K562 (cell line): ENCODE measurements at regions not wholly inside any gene's neighbourhood (a gene's known extent, or its start where the extent isn't known, plus 50 kb on each side); places are given as distances from the start of the nearest gene placed in this dataset.

Experiments
- ATAC-seq: fragments of 200-7000 bp; cut with Tn5 transposase; 3 replicates; pipeline ENCODE4 v1.9.1; 2020; ENCODE audit warnings: moderate library complexity
- BruUV-seq: library from RNA; stranded (reverse); fragments of 400-500 nt; replicated peaks from 2 replicates; lab custom pipeline; 2021; lab: Mats Ljungman, UMichigan
- CTCF ChIA-PET: fragments of 300-600 bp; formaldehyde crosslinking; extraction: SDS; loops from one replicate; lab custom pipeline; 2021; ENCODE audit warnings: low intra/inter-chr PET ratio; lab: Yijun Ruan, JAX
- POLR2A ChIA-PET: fragments of 300-600, 350-650 bp; sonication (Branson Sonifier 250); formaldehyde crosslinking; extraction: SDS; loops from one replicate; lab custom pipeline; 2021; ENCODE audit warnings: antibody characterized with exemption, inconsistent platforms; lab: Yijun Ruan, JAX
- DNase-seq, 4 experiments: peaks; one replicate each; pipeline versions ENCODE4 v3.0.0 to v3.0.0-alpha.2; 2011 to 2018; ENCODE audit warnings: low spot score in 3 of 4, mixed read lengths in 3 of 4; ENCODE audit errors: extremely low read depth in 1 of 4
- FAIRE-seq: peaks from 2 replicates; lab custom pipeline; 2011; peaks lifted over from hg19 to GRCh38; lab: Jason Lieb, UNC
- H2AFZ ChIP-seq: 2 replicates; pipeline ENCODE4 v1.6.0; 2011; ENCODE audit warnings: low read depth, low read length, control low read depth, inconsistent platforms
- H3K27ac ChIP-seq: fragments of 200-600 bp; 3 replicates; pipeline ENCODE4 v1.8.0; 2011; ENCODE audit warnings: low read depth, mild to moderate bottlenecking, control low read depth, inconsistent platforms, low read length, moderate library complexity, mixed read lengths; ENCODE audit errors: extremely low read depth
- H3K27me3 ChIP-seq, 2 experiments: fragments of 300-600 bp in 1 of 2; 2 replicates in 1 of 2; 3 replicates in 1 of 2; pipeline versions ENCODE4 v1.6.0 to v1.8.0; 2011; ENCODE audit warnings: inconsistent platforms in 2 of 2, low read length in 2 of 2, mild to moderate bottlenecking in 1 of 2, mixed read lengths in 1 of 2, moderate library complexity in 1 of 2; ENCODE audit not compliant: control insufficient read depth in 2 of 2, insufficient read depth in 2 of 2
- H3K36me3 ChIP-seq: fragments of 300-600 bp; 3 replicates; pipeline ENCODE4 v1.8.0; 2011; ENCODE audit warnings: mild to moderate bottlenecking, low read length, inconsistent platforms; ENCODE audit not compliant: control insufficient read depth, insufficient read depth
- H3K4me1 ChIP-seq, 2 experiments: fragments of 200-600 bp in 1 of 2; replicated peaks in 1 of 2; 2 replicates in 1 of 2; 3 replicates in 1 of 2; pipeline versions ENCODE4 v1.5.1 to v1.8.0; 2011; ENCODE audit warnings: inconsistent platforms in 2 of 2, low read length in 2 of 2, mild to moderate bottlenecking in 1 of 2, mixed read lengths in 1 of 2, moderate library complexity in 1 of 2; ENCODE audit not compliant: control insufficient read depth in 2 of 2, insufficient read depth in 2 of 2
- H3K4me2 ChIP-seq: 2 replicates; pipeline ENCODE4 v1.6.1; 2011; ENCODE audit warnings: low read length, control low read depth, inconsistent platforms, mixed read lengths; ENCODE audit not compliant: insufficient read depth
- H3K4me3 ChIP-seq: fragments of 200-600 bp; sonication (generic), shearing (Covaris generic); 2 replicates; pipeline ENCODE4 v1.5.1; 2016; ENCODE audit warnings: control low read depth, inconsistent platforms
- H3K79me2 ChIP-seq: fragments of 200-600 bp; 3 replicates; pipeline ENCODE4 v1.8.0; 2011; ENCODE audit warnings: low read length, inconsistent platforms; ENCODE audit not compliant: control insufficient read depth, insufficient read depth
- H3K9ac ChIP-seq, 2 experiments: 2 replicates each; pipeline versions ENCODE4 v1.6.0 to v1.6.1; 2011; ENCODE audit warnings: low read depth in 2 of 2, low read length in 2 of 2, control low read depth in 1 of 2, inconsistent platforms in 1 of 2, mild to moderate bottlenecking in 1 of 2, mixed read lengths in 1 of 2; ENCODE audit not compliant: insufficient read depth in 1 of 2
- H3K9me1 ChIP-seq: one replicate; pipeline ENCODE4 v1.6.0; 2011; ENCODE audit warnings: inconsistent platforms, mild to moderate bottlenecking, low read length, moderate library complexity; ENCODE audit not compliant: control insufficient read depth, insufficient read depth
- H3K9me3 ChIP-seq: replicated peaks from 2 replicates; pipeline ENCODE4 v1.5.1; 2011; ENCODE audit warnings: low read depth, low read length, inconsistent platforms; ENCODE audit not compliant: control insufficient read depth, insufficient read depth
- H4K20me1 ChIP-seq: replicated peaks from 2 replicates; pipeline ENCODE4 v1.6.1; 2011; ENCODE audit warnings: low read length, inconsistent platforms, mixed read lengths; ENCODE audit not compliant: control insufficient read depth, insufficient read depth
- BCL6 ChIP-seq: fragments of 250-450 bp; sonication (Bioruptor Pico); IDR thresholded peaks from 2 replicates; pipeline ENCODE4 v1.4.0; 2020
- CBX5 ChIP-seq: IDR thresholded peaks from 2 replicates; pipeline ENCODE4 v1.6.1; 2014; ENCODE audit warnings: low read depth, borderline replicate concordance
- CEBPG ChIP-seq, 3 experiments: fragments of 200-800 bp in 1 of 3; sonication (Bioruptor generic) in 1 of 3; sonication (generic) in 1 of 3; formaldehyde crosslinking in 1 of 3; IDR thresholded peaks in 2 of 3; conservative IDR thresholded peaks in 1 of 3; 2 replicates each; pipeline versions ENCODE4 v1.6.1 to v1.8.0; 2016 to 2022; ENCODE audit warnings: missing compliant biosample characterization in 2 of 3, missing genetic modification characterization in 2 of 3, mild to moderate bottlenecking in 1 of 3, missing genetic modification reagents in 1 of 3
- CREBBP ChIP-seq: IDR thresholded peaks from one replicate; pipeline ENCODE4 v1.6.1; 2012; ENCODE audit warnings: low read depth, mild to moderate bottlenecking, control low read depth, inconsistent platforms, low read length
- DACH1 ChIP-seq: fragments of 450-650 bp; IDR thresholded peaks from 2 replicates; pipeline ENCODE4 v1.6.1; 2018; ENCODE audit not compliant: partially characterized antibody
- FOXK1 ChIP-seq: sonication (generic); formaldehyde crosslinking; IDR thresholded peaks from 2 replicates; pipeline ENCODE4 v1.8.0; 2022; ENCODE audit warnings: missing genetic modification reagents, mild to moderate bottlenecking, borderline replicate concordance
- ILK ChIP-seq: fragments of 450-650 bp; IDR thresholded peaks from 2 replicates; pipeline ENCODE4 v1.6.1; 2016; ENCODE audit warnings: missing genetic modification characterization, low read depth, mild to moderate bottlenecking, missing compliant biosample characterization, moderate library complexity, borderline replicate concordance
- KDM5B ChIP-seq: fragments of 200-600 bp; sonication (generic); IDR thresholded peaks from 2 replicates; pipeline ENCODE4 v1.6.1; 2012; ENCODE audit warnings: low read depth, mild to moderate bottlenecking, moderate library complexity, low read length, control low read depth, inconsistent platforms; ENCODE audit not compliant: insufficient replicate concordance
- POLR3A ChIP-seq: IDR thresholded peaks from 2 replicates; pipeline ENCODE4 v1.6.1; 2011; ENCODE audit warnings: borderline replicate concordance, mild to moderate bottlenecking, moderate library complexity; ENCODE audit not compliant: insufficient read length, insufficient read depth; ENCODE audit errors: extremely low read depth
- XRCC5 ChIP-seq: fragments of 200-400 bp; formaldehyde crosslinking; IDR thresholded peaks from 2 replicates; pipeline ENCODE4 v1.6.1; 2017; ENCODE audit warnings: low read depth, mild to moderate bottlenecking, low read length
- ZNF146 ChIP-seq: IDR thresholded peaks from one replicate; pipeline ENCODE4 v1.6.1; 2018; ENCODE audit warnings: missing compliant biosample characterization; ENCODE audit not compliant: unreplicated experiment
- ZNF239 ChIP-seq: fragments of 250-450 bp; sonication (Bioruptor Pico); IDR thresholded peaks from 2 replicates; pipeline ENCODE4 v1.4.0; 2020; ENCODE audit warnings: mild to moderate bottlenecking
- ZNF431 ChIP-seq: sonication (generic); formaldehyde crosslinking; IDR thresholded peaks from 2 replicates; pipeline ENCODE4 v1.8.0; 2022; ENCODE audit warnings: mild to moderate bottlenecking, missing genetic modification reagents
- ZNF507 ChIP-seq: conservative IDR thresholded peaks from 2 replicates; pipeline ENCODE4 v1.6.1; 2017; ENCODE audit warnings: missing genetic modification characterization, missing compliant biosample characterization
- ZZZ3 ChIP-seq: fragments of 450-650 bp; IDR thresholded peaks from 2 replicates; pipeline ENCODE4 v1.6.1; 2016; ENCODE audit warnings: antibody characterized with exemption, mild to moderate bottlenecking, moderate library complexity
- WGBS: fragments of 100-300 bp; shearing (Covaris generic); methylation state at CpG from one replicate; pipeline ENCODE4 v1.1.6; 2016; ENCODE audit warnings: low coverage, mixed read lengths; ENCODE audit not compliant: insufficient coverage; ENCODE audit errors: missing lambda C conversion rate; 5-methylcytosine and 5-hydroxymethylcytosine counted together
- in situ Hi-C: fragments of 300-500 bp; cut with MboI; formaldehyde crosslinking; loops from 4 replicates; pipeline ENCODE4 v1.15.0; 2018; ENCODE audit warnings: inconsistent platforms, mixed read lengths
- intact Hi-C: fragments of 100-400 bp; cut with micrococcal nuclease; formaldehyde crosslinking; loops from 2 replicates; pipeline ENCODE4 v1.14.2; 2022
- TF ChIP-seq, protein P1 (sequence below), 3 experiments: fragments of 200-800 bp in 1 of 3; fragments of 250-450 bp in 1 of 3; fragments of 450-650 bp in 1 of 3; sonication (Bioruptor Pico) in 1 of 3; sonication (Bioruptor generic) in 1 of 3; formaldehyde crosslinking in 1 of 3; IDR thresholded peaks; 2 replicates each; pipeline versions ENCODE4 v1.6.1 to v1.8.0; 2016 to 2022; ENCODE audit warnings: mild to moderate bottlenecking in 2 of 3, missing genetic modification characterization in 2 of 3, missing compliant biosample characterization in 1 of 3, moderate library complexity in 1 of 3

- no peaks in the 10 kb centered on the region for H3K9me1 ChIP-seq
- intact Hi-C loops (no loop called here), in situ Hi-C loops (no loop called here)
- ChIA-PET CTCF (no interaction called here), POLR2A (no interaction called here)
- 0% methylated on average over 3 of the region's 4 CpGs for WGBS
- no peak for DNase-seq
- FAIRE-seq: no peak
- H3K27ac ChIP-seq: no peak overlapping the region
- no peak overlapping the region for H2AFZ ChIP-seq
- no peaks in the 10 kb centered on the region for H3K9me3 ChIP-seq
- TF ChIP-seq ZNF507 (tag) (no peak), KDM5B (no peak), XRCC5 (no peak), DACH1 (no peak), ZNF431 (CRISPR knock-in tag) (no peak), ZZZ3 (no peak), CEBPG (CRISPR knock-in tag; IDR thresholded peaks at IDR 0.05) (no peak), CEBPG (tag; conservative IDR thresholded peaks at IDR 0.05 in 1 of 2, IDR thresholded peaks at IDR 0.05 in 1 of 2) (no peak), CREBBP (no peak), ILK (no peak), CBX5 (no peak), FOXK1 (no peak), BCL6 (CRISPR knock-in tag) (no peak), ZNF239 (CRISPR knock-in tag) (no peak), POLR3A (no peak), ZNF146 (CRISPR knock-in tag) (no peak)
- TF ChIP-seq, protein P1, sequence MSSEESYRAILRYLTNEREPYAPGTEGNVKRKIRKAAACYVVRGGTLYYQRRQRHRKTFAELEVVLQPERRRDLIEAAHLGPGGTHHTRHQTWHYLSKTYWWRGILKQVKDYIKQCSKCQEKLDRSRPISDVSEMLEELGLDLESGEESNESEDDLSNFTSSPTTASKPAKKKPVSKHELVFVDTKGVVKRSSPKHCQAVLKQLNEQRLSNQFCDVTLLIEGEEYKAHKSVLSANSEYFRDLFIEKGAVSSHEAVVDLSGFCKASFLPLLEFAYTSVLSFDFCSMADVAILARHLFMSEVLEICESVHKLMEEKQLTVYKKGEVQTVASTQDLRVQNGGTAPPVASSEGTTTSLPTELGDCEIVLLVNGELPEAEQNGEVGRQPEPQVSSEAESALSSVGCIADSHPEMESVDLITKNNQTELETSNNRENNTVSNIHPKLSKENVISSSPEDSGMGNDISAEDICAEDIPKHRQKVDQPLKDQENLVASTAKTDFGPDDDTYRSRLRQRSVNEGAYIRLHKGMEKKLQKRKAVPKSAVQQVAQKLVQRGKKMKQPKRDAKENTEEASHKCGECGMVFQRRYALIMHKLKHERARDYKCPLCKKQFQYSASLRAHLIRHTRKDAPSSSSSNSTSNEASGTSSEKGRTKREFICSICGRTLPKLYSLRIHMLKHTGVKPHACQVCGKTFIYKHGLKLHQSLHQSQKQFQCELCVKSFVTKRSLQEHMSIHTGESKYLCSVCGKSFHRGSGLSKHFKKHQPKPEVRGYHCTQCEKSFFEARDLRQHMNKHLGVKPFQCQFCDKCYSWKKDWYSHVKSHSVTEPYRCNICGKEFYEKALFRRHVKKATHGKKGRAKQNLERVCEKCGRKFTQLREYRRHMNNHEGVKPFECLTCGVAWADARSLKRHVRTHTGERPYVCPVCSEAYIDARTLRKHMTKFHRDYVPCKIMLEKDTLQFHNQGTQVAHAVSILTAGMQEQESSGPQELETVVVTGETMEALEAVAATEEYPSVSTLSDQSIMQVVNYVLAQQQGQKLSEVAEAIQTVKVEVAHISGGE (CRISPR knock-in tag; IDR thresholded peaks at IDR 0.05): no peak
- no peak overlapping the region for H3K9ac ChIP-seq
- no peak overlapping the region for H3K4me3 ChIP-seq
- no peak overlapping the region for H3K4me2 ChIP-seq
- no peaks in the 10 kb centered on the region for H3K79me2 ChIP-seq
- no peak for ATAC-seq
- no peaks in the 10 kb centered on the region for H3K4me1 ChIP-seq
- H3K27me3 ChIP-seq: 0 out of 5 replicates have a peak, but pooled peaks cover 0 to 6% of the 10 kb centered on the region in 2 experiments
- no peaks in the 10 kb centered on the region for H4K20me1 ChIP-seq
- no TSS peak for BruUV-seq
- no peaks in the 10 kb centered on the region for H3K36me3 ChIP-seq
Observed at GRCh38 chr2:29990129-29990528, 68.7 kb upstream of the ALK start.
